GM23338 (cell line): ENCODE measurements at regions not wholly inside any gene's neighbourhood (a gene's known extent, or its start where the extent isn't known, plus 50 kb on each side); places are given as distances from the start of the nearest gene placed in this dataset.
A peak's percentile ranks its signal among the peaks of the same experiment; 100 is the strongest.

Experiments used
- ATAC-seq: fragments of 200-7000 bp; cut with Tn5 transposase; 3 replicates; pipeline ENCODE4 v1.9.1; 2020
- DNase-seq: peaks from one replicate; pipeline ENCODE4 v3.0.0-alpha.2; 2015; ENCODE audit warnings: low spot score
- H2AFZ ChIP-seq: fragments of 200-600 bp; sonication (generic); 2 replicates; pipeline ENCODE4 v1.8.0; 2016; ENCODE audit warnings: antibody characterized with exemption, mild to moderate bottlenecking, moderate library complexity
- H3F3A ChIP-seq: fragments of 200-600 bp; sonication (generic); replicated peaks from 2 replicates; pipeline ENCODE4 v1.8.0; 2017; ENCODE audit warnings: antibody characterized with exemption, mixed run types, low read depth
- H3K27ac ChIP-seq: fragments of 200-600 bp; sonication (generic); 2 replicates; pipeline ENCODE4 v1.6.1; 2016; ENCODE audit warnings: low read depth
- H3K27me3 ChIP-seq: fragments of 200-600 bp; sonication (generic); 2 replicates; pipeline ENCODE4 v1.8.0; 2016; ENCODE audit warnings: mild to moderate bottlenecking, mixed run types, moderate library complexity; ENCODE audit not compliant: insufficient read depth
- H3K36me3 ChIP-seq: fragments of 200-600 bp; sonication (generic); 2 replicates; pipeline ENCODE4 v1.8.0; 2016; ENCODE audit warnings: mild to moderate bottlenecking; ENCODE audit not compliant: insufficient read depth
- H3K4me1 ChIP-seq: fragments of 200-600 bp; sonication (generic); 2 replicates; pipeline ENCODE4 v1.8.0; 2016; ENCODE audit warnings: mild to moderate bottlenecking, moderate library complexity; ENCODE audit not compliant: insufficient read depth
- H3K4me2 ChIP-seq: fragments of 200-600 bp; sonication (generic); 2 replicates; pipeline ENCODE4 v1.7.1; 2017; ENCODE audit warnings: mixed run types
- H3K4me3 ChIP-seq: fragments of 200-600 bp; sonication (generic); 2 replicates; pipeline ENCODE4 v1.6.1; 2016; ENCODE audit warnings: mixed run types
- H3K79me2 ChIP-seq: fragments of 200-600 bp; sonication (generic); replicated peaks from 2 replicates; pipeline ENCODE4 v1.8.0; 2017; ENCODE audit warnings: mild to moderate bottlenecking; ENCODE audit not compliant: insufficient read depth
- H3K9me2 ChIP-seq: fragments of 200-600 bp; sonication (generic); 2 replicates; pipeline ENCODE4 v1.8.0; 2017; ENCODE audit not compliant: insufficient read depth
- H4K20me1 ChIP-seq: fragments of 200-600 bp; sonication (generic); replicated peaks from 2 replicates; pipeline ENCODE4 v1.8.0; 2017; ENCODE audit warnings: mild to moderate bottlenecking; ENCODE audit not compliant: insufficient read depth
- H3K27ac Mint-ChIP-seq: 2 replicates; pipeline ENCODE4 v1.8.0; 2020; ENCODE audit warnings: inconsistent platforms, mild to moderate bottlenecking, moderate library complexity, mixed read lengths
- H3K27me3 Mint-ChIP-seq: 3 replicates; pipeline ENCODE4 v1.8.0; 2022; ENCODE audit warnings: low read depth, mild to moderate bottlenecking, moderate library complexity, mixed read lengths, inconsistent platforms; ENCODE audit not compliant: insufficient read depth, poor library complexity
- H3K36me3 Mint-ChIP-seq: 3 replicates; pipeline ENCODE4 v1.8.0; 2021; ENCODE audit warnings: low read depth, mild to moderate bottlenecking, inconsistent platforms, moderate library complexity, mixed read lengths
- H3K4me1 Mint-ChIP-seq: 3 replicates; pipeline ENCODE4 v1.8.0; 2020; ENCODE audit warnings: mild to moderate bottlenecking, inconsistent platforms, mixed read lengths
- H3K4me3 Mint-ChIP-seq: 3 replicates; pipeline ENCODE4 v1.8.0; 2021; ENCODE audit warnings: moderate library complexity, mild to moderate bottlenecking, inconsistent platforms, mixed read lengths
- H3K9me3 Mint-ChIP-seq: 3 replicates; pipeline ENCODE4 v1.8.0; 2020; ENCODE audit warnings: moderate library complexity, mild to moderate bottlenecking, inconsistent platforms, mixed read lengths
- CREB1 ChIP-seq: fragments of 250-450 bp; sonication (Bioruptor Pico); IDR thresholded peaks from 2 replicates; pipeline ENCODE4 v1.5.0; 2020; ENCODE audit warnings: low read depth, mild to moderate bottlenecking, moderate library complexity
- EZH2 ChIP-seq: fragments of 200-600 bp; sonication (generic); IDR thresholded peaks from one replicate; pipeline ENCODE4 v1.8.0; 2017; ENCODE audit warnings: antibody characterized with exemption, mild to moderate bottlenecking, low read depth; ENCODE audit not compliant: unreplicated experiment
- EZH2phosphoT487 ChIP-seq: fragments of 200-600 bp; sonication (generic); IDR thresholded peaks from one replicate; pipeline ENCODE4 v1.8.1; 2018; ENCODE audit warnings: antibody characterized with exemption; ENCODE audit not compliant: unreplicated experiment
- JUNB ChIP-seq: IDR thresholded peaks from one replicate; pipeline ENCODE4 v1.6.1; 2016; ENCODE audit warnings: antibody characterized with exemption; ENCODE audit not compliant: unreplicated experiment
- NANOG ChIP-seq: IDR thresholded peaks from 2 replicates; pipeline ENCODE4 v1.6.1; 2016; ENCODE audit warnings: antibody characterized with exemption, borderline replicate concordance
- POLR2AphosphoS5 ChIP-seq: IDR thresholded peaks from 2 replicates; pipeline ENCODE4 v1.6.1; 2016; ENCODE audit warnings: antibody characterized with exemption, low read depth
- STAT1 ChIP-seq: IDR thresholded peaks from one replicate; pipeline ENCODE4 v1.6.1; 2016; ENCODE audit warnings: antibody characterized with exemption; ENCODE audit not compliant: unreplicated experiment
- ZNF114 ChIP-seq: fragments of 250-450 bp; sonication (Bioruptor Pico); IDR thresholded peaks from 2 replicates; pipeline ENCODE4 v1.5.0; 2020; ENCODE audit warnings: mild to moderate bottlenecking, moderate library complexity
- ZNF331 ChIP-seq: fragments of 250-450 bp; sonication (Bioruptor Pico); IDR thresholded peaks from 2 replicates; pipeline ENCODE4 v1.5.0; 2020; ENCODE audit warnings: low read depth, mild to moderate bottlenecking, moderate library complexity
- ZNF462 ChIP-seq: fragments of 250-450 bp; sonication (Bioruptor Pico); IDR thresholded peaks from 2 replicates; pipeline ENCODE4 v1.5.0; 2020; ENCODE audit warnings: mild to moderate bottlenecking, moderate library complexity
- TF ChIP-seq, protein P1 (sequence below): IDR thresholded peaks from one replicate; pipeline ENCODE4 v1.6.1; 2018; ENCODE audit warnings: antibody characterized with exemption; ENCODE audit not compliant: unreplicated experiment
- TF ChIP-seq, protein P2 (sequence below), 2 experiments: fragments of 200-600 bp in 1 of 2; sonication (generic) in 1 of 2; conservative IDR thresholded peaks; 2 replicates each; pipeline versions ENCODE4 v1.5.1 to v1.6.1; 2016 to 2017; ENCODE audit warnings: antibody characterized with exemption in 2 of 2, low read depth in 2 of 2, mild to moderate bottlenecking in 2 of 2, moderate library complexity in 1 of 2
- TF ChIP-seq, protein P3 (sequence below): IDR thresholded peaks from 2 replicates; pipeline ENCODE4 v1.6.1; 2016; ENCODE audit warnings: antibody characterized with exemption

GRCh38 chr1:68322837-68323687 lies 90.7 kb upstream of the WLS start:
- peaks cover 13% of the 10 kb centered on the region for H3K4me1 Mint-ChIP-seq
- H3F3A ChIP-seq, result no peaks in the 10 kb centered on the region
- H3K36me3 ChIP-seq, result no peaks in the 10 kb centered on the region
- H3K36me3 Mint-ChIP-seq, result no peaks in the 10 kb centered on the region
- H2AFZ ChIP-seq, result peak overlapping the region; percentile 84; the same call in 1 of the 2 replicates
- TF ChIP-seq EZH2 (no peak), POLR2AphosphoS5 (no peak), ZNF114 (CRISPR knock-in tag) (no peak), EZH2phosphoT487 (no peak), ZNF331 (CRISPR knock-in tag) (no peak), ZNF462 (no peak), JUNB (no peak), CREB1 (CRISPR knock-in tag) (no peak), NANOG (no peak), STAT1 (no peak)
- TF ChIP-seq, protein P1, sequence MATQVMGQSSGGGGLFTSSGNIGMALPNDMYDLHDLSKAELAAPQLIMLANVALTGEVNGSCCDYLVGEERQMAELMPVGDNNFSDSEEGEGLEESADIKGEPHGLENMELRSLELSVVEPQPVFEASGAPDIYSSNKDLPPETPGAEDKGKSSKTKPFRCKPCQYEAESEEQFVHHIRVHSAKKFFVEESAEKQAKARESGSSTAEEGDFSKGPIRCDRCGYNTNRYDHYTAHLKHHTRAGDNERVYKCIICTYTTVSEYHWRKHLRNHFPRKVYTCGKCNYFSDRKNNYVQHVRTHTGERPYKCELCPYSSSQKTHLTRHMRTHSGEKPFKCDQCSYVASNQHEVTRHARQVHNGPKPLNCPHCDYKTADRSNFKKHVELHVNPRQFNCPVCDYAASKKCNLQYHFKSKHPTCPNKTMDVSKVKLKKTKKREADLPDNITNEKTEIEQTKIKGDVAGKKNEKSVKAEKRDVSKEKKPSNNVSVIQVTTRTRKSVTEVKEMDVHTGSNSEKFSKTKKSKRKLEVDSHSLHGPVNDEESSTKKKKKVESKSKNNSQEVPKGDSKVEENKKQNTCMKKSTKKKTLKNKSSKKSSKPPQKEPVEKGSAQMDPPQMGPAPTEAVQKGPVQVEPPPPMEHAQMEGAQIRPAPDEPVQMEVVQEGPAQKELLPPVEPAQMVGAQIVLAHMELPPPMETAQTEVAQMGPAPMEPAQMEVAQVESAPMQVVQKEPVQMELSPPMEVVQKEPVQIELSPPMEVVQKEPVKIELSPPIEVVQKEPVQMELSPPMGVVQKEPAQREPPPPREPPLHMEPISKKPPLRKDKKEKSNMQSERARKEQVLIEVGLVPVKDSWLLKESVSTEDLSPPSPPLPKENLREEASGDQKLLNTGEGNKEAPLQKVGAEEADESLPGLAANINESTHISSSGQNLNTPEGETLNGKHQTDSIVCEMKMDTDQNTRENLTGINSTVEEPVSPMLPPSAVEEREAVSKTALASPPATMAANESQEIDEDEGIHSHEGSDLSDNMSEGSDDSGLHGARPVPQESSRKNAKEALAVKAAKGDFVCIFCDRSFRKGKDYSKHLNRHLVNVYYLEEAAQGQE, result no peak
- TF ChIP-seq, protein P2, sequence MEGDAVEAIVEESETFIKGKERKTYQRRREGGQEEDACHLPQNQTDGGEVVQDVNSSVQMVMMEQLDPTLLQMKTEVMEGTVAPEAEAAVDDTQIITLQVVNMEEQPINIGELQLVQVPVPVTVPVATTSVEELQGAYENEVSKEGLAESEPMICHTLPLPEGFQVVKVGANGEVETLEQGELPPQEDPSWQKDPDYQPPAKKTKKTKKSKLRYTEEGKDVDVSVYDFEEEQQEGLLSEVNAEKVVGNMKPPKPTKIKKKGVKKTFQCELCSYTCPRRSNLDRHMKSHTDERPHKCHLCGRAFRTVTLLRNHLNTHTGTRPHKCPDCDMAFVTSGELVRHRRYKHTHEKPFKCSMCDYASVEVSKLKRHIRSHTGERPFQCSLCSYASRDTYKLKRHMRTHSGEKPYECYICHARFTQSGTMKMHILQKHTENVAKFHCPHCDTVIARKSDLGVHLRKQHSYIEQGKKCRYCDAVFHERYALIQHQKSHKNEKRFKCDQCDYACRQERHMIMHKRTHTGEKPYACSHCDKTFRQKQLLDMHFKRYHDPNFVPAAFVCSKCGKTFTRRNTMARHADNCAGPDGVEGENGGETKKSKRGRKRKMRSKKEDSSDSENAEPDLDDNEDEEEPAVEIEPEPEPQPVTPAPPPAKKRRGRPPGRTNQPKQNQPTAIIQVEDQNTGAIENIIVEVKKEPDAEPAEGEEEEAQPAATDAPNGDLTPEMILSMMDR (conservative IDR thresholded peaks at IDR 0.05; ENCODE audit: low read depth in 2 of 2), result no peak
- TF ChIP-seq, protein P3, sequence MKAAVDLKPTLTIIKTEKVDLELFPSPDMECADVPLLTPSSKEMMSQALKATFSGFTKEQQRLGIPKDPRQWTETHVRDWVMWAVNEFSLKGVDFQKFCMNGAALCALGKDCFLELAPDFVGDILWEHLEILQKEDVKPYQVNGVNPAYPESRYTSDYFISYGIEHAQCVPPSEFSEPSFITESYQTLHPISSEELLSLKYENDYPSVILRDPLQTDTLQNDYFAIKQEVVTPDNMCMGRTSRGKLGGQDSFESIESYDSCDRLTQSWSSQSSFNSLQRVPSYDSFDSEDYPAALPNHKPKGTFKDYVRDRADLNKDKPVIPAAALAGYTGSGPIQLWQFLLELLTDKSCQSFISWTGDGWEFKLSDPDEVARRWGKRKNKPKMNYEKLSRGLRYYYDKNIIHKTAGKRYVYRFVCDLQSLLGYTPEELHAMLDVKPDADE, result no peak
- no peaks in the 10 kb centered on the region for H3K9me2 ChIP-seq
- no peak overlapping the region for H3K27ac ChIP-seq
- H3K4me2 ChIP-seq, result no peak overlapping the region
- H3K4me3 ChIP-seq, result no peak overlapping the region
- peaks cover 15% of the 10 kb centered on the region for H3K4me1 ChIP-seq
- H4K20me1 ChIP-seq, result no peaks in the 10 kb centered on the region
- H3K9me3 Mint-ChIP-seq, result no peaks in the 10 kb centered on the region
- H3K27ac Mint-ChIP-seq, result no peak overlapping the region
- no peaks in the 10 kb centered on the region for H3K27me3 ChIP-seq
- H3K79me2 ChIP-seq, result no peaks in the 10 kb centered on the region
- H3K27me3 Mint-ChIP-seq, result no peaks in the 10 kb centered on the region
- H3K4me3 Mint-ChIP-seq, result no peak overlapping the region
- DNase-seq (no peak), ATAC-seq (no peak)
